KMS-11 (cell line): ENCODE measurements at regions not wholly inside any gene's neighbourhood (a gene's known extent, or its start where the extent isn't known, plus 50 kb on each side); places are given as distances from the start of the nearest gene placed in this dataset.

Experiments
- H2AFZ ChIP-seq: fragments of 200-600 bp; sonication (generic); 2 replicates; pipeline ENCODE4 v1.6.1; 2016; ENCODE audit warnings: antibody characterized with exemption, mixed run types, low read depth
- H3K27ac ChIP-seq: fragments of 200-600 bp; sonication (generic); 2 replicates; pipeline ENCODE4 v1.6.1; 2016; ENCODE audit warnings: mild to moderate bottlenecking, mixed run types
- H3K27me3 ChIP-seq: fragments of 200-600 bp; sonication (generic); 2 replicates; pipeline ENCODE4 v1.6.1; 2017; ENCODE audit warnings: mild to moderate bottlenecking, low read depth, mixed run types, moderate library complexity; ENCODE audit not compliant: insufficient read depth
- H3K36me3 ChIP-seq: fragments of 200-600 bp; sonication (generic); 2 replicates; pipeline ENCODE4 v1.6.1; 2017; ENCODE audit warnings: mild to moderate bottlenecking, mixed run types; ENCODE audit not compliant: insufficient read depth
- H3K4me1 ChIP-seq: fragments of 200-600 bp; sonication (generic); 2 replicates; pipeline ENCODE4 v1.6.1; 2016; ENCODE audit warnings: mild to moderate bottlenecking, low read depth, mixed run types; ENCODE audit not compliant: poor library complexity, severe bottlenecking
- H3K4me2 ChIP-seq: fragments of 200-600 bp; sonication (generic); 2 replicates; pipeline ENCODE4 v1.7.0; 2016; ENCODE audit warnings: mild to moderate bottlenecking, mixed run types
- H3K4me3 ChIP-seq: fragments of 200-600 bp; sonication (generic); IDR thresholded peaks from 2 replicates; pipeline ENCODE4 v1.6.1; 2017; ENCODE audit warnings: low read depth, low read length, mixed read lengths; ENCODE audit not compliant: insufficient read depth
- H3K79me2 ChIP-seq: fragments of 200-600 bp; sonication (generic); 2 replicates; pipeline ENCODE4 v1.6.1; 2016; ENCODE audit warnings: low read depth, mixed run types; ENCODE audit not compliant: insufficient read depth
- H3K9ac ChIP-seq: fragments of 200-600 bp; sonication (generic); 2 replicates; pipeline ENCODE4 v1.6.1; 2016; ENCODE audit warnings: mild to moderate bottlenecking, mixed run types
- H4K20me1 ChIP-seq: fragments of 200-600 bp; sonication (generic); 2 replicates; pipeline ENCODE4 v1.6.1; 2016; ENCODE audit warnings: mild to moderate bottlenecking, mixed run types; ENCODE audit not compliant: insufficient read depth
- CTCF ChIP-seq: fragments of 200-600 bp; sonication (generic); conservative IDR thresholded peaks from 2 replicates; pipeline ENCODE4 v1.6.1; 2017; ENCODE audit warnings: low read depth, mild to moderate bottlenecking, antibody characterized with exemption, low read length, moderate library complexity, mixed read lengths

- H3K4me2 ChIP-seq, result no peak overlapping the region
These were observed 256.9 kb upstream of the TPK1 start for GRCh38 chr7:145092766-145093165.

GRCh38 chr7:145088111-145088745 is 252.4 kb upstream of the TPK1 start:
- Histone ChIP-seq H3K27ac (no peak overlapping the region), H3K79me2 (no peaks in the 10 kb centered on the region), H4K20me1 (no peaks in the 10 kb centered on the region), H3K27me3 (no peaks in the 10 kb centered on the region), H3K4me2 (no peak overlapping the region), H3K9ac (no peak overlapping the region), H3K4me3 (no peak overlapping the region), H3K4me1 (no peaks in the 10 kb centered on the region), H3K36me3 (no peaks in the 10 kb centered on the region), H2AFZ (no peak overlapping the region)
- TF ChIP-seq CTCF, result no peak

More at GRCh38 chr7:145092766-145093165, 256.9 kb upstream of the TPK1 start:
- no peak overlapping the region for H3K27ac ChIP-seq
- H4K20me1 ChIP-seq, result no peaks in the 10 kb centered on the region
- no peaks in the 10 kb centered on the region for H3K36me3 ChIP-seq
- H2AFZ ChIP-seq, result no peak overlapping the region
- no peaks in the 10 kb centered on the region for H3K27me3 ChIP-seq
- no peak for TF ChIP-seq CTCF
- no peak overlapping the region for H3K9ac ChIP-seq
- H3K79me2 ChIP-seq, result no peaks in the 10 kb centered on the region
- H3K4me1 ChIP-seq, result no peaks in the 10 kb centered on the region
- H3K4me3 ChIP-seq, result no peak overlapping the region

GRCh38 chr7:145082366-145083161 is 246.7 kb upstream of the TPK1 start:
- no peaks in the 10 kb centered on the region for H3K27me3 ChIP-seq
- no peaks in the 10 kb centered on the region for H3K36me3 ChIP-seq
- no peak overlapping the region for H3K4me2 ChIP-seq
- no peak overlapping the region for H2AFZ ChIP-seq
- H3K4me1 ChIP-seq, result no peaks in the 10 kb centered on the region
- no peaks in the 10 kb centered on the region for H3K79me2 ChIP-seq
- no peak overlapping the region for H3K27ac ChIP-seq
- TF ChIP-seq CTCF, result no peak
- no peak overlapping the region for H3K4me3 ChIP-seq
- H3K9ac ChIP-seq, result no peak overlapping the region
- H4K20me1 ChIP-seq, result no peaks in the 10 kb centered on the region

GRCh38 chr7:145065473-145065872 is 229.6 kb upstream of the TPK1 start:
- H3K27me3 ChIP-seq, result no peaks in the 10 kb centered on the region
- no peaks in the 10 kb centered on the region; the same call in 1 of the 2 replicates for H3K36me3 ChIP-seq
- H3K4me3 ChIP-seq, result no peak overlapping the region
- no peak overlapping the region for H3K27ac ChIP-seq
- H3K4me1 ChIP-seq, result no peaks in the 10 kb centered on the region
- no peaks in the 10 kb centered on the region for H4K20me1 ChIP-seq
- H3K4me2 ChIP-seq, result no peak overlapping the region
- H3K79me2 ChIP-seq, result no peaks in the 10 kb centered on the region
- no peak overlapping the region for H3K9ac ChIP-seq
- no peak overlapping the region for H2AFZ ChIP-seq
- no peak for TF ChIP-seq CTCF
